ENCODE measurements at regions not wholly inside any gene's neighbourhood (a gene's known extent, or its start where the extent isn't known, plus 50 kb on each side); places are given as distances from the start of the nearest gene placed in this dataset.
"Not testable (repeated sequence)": the region's sequence is repeated elsewhere in the genome, so short reads cannot be mapped to it uniquely, and the experiment has no call there.

GRCh38 chr4:170736710-170737109 lies 647.0 kb upstream of the AADAT start:
- no peak for DNase-seq (ENCODE audit: low read depth in 4 of 4, low spot score in 2 of 4)

DNA sequence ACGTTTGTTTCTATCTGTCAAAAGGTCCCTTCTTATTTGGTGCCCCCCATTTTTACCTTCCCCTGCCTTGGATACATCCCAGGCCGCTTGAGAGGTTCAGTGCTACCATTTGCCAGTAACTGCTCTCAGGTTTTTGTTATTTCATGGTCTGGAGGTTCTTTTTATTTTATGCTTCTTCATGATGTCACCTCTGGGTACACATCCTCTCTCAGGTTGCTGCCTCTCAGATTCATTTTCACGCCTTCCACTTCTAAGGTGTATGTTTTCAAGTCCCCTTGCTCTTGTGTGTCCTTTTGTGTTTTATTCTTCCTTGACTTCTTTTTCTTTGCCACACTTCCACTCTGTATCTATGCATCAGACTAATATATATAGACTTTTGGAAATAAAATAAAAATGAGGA lies 640.1 kb upstream of the AADAT start:
- no peak for DNase-seq (ENCODE audit: low read depth in 4 of 4, low spot score in 2 of 4)

GRCh38 chr4:170729236-170729635 lies 639.5 kb upstream of the AADAT start:
- DNase-seq (ENCODE audit: low read depth in 4 of 4, low spot score in 2 of 4) = peak in 2 of 4 donors; percentile 6 to 32

- DNase-seq (ENCODE audit: low read depth in 4 of 4, low spot score in 2 of 4) = no peak
Observed at GRCh38 chr4:170724191-170724590, 634.4 kb upstream of the AADAT start.

DNA sequence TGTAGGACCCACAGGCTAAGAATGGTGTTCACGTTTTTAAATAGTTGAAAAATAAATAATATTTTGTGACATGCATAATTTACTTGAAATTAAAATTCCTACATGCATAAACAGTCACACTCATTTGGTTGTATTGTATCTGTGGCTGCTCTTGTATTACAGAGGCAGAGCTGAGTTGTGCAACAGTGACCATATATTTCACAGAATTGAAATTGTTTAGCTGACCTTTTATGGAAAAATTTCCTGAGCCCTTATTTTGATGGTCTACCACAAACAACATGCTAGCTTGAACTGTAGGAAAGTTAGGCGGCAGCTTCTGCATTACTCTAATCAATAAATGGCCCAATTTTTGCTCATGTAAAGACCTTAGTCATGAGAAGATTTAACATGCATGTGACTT lies 633.4 kb upstream of the AADAT start:
- DNase-seq (ENCODE audit: low read depth in 4 of 4, low spot score in 2 of 4) = no peak

- no peak for DNase-seq (ENCODE audit: low read depth in 4 of 4, low spot score in 2 of 4)
Observed at GRCh38 chr4:170721812-170722373, 632.1 kb upstream of the AADAT start.

- no peak for DNase-seq (ENCODE audit: low read depth in 4 of 4, low spot score in 2 of 4)
Observed at GRCh38 chr4:170716868-170717267, 627.1 kb upstream of the AADAT start.

DNA sequence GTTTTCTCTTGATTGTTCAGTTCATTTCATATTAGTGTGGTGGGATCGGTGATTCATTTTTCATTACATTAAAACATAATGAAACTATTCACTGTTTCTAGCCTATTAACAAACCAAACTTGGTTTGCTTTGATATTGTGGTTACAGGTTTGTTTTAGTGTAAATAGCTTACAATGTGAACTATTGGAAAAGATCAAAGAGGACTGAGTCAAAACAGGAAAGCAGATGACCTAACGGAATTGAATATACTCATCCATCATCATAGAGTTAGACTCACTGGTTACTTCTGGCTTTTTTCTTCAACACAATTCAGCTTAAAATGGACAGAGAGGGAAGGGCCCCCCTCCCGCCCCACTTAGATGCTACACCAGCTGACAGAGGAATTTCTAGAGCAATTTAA lies 616.2 kb upstream of the AADAT start:
- DNase-seq (ENCODE audit: low read depth in 4 of 4, low spot score in 2 of 4) = no peak

GRCh38 chr4:170700064-170700463 lies 610.3 kb upstream of the AADAT start:
- DNase-seq (ENCODE audit: low read depth in 4 of 4, low spot score in 2 of 4) = no peak

- no peak for DNase-seq (ENCODE audit: low read depth in 4 of 4, low spot score in 2 of 4)
Observed at GRCh38 chr4:170698334-170698733, 608.6 kb upstream of the AADAT start.

- no peak for DNase-seq (ENCODE audit: low read depth in 4 of 4, low spot score in 2 of 4)
Observed at GRCh38 chr4:170697845-170698244, 608.1 kb upstream of the AADAT start.

GRCh38 chr4:170697045-170697444 lies 607.3 kb upstream of the AADAT start:
- no peak for DNase-seq (ENCODE audit: low read depth in 4 of 4, low spot score in 2 of 4)

DNA sequence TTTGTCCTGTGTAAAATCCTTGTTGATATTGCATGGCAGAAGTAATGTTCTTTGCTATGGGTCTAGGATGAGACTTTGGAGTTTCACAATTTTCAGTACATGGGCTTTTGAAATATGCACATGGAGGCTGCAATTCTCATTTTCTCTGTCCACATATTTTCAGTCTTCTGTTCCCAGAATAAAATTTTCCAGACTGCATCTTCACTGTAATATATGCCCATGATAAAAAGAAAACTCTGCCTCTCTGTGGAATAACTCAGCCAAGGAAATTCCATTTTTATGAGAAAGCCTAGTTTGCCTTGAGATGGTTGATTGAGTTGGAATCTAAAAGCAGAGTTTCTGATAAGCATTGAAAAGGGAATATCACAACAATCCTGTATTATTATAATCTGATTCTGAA lies 601.4 kb upstream of the AADAT start:
- DNase-seq (ENCODE audit: low read depth in 4 of 4, low spot score in 2 of 4) = no peak

- no peak for DNase-seq (ENCODE audit: low read depth in 4 of 4, low spot score in 2 of 4)
Observed at GRCh38 chr4:170687751-170688150, 598.0 kb upstream of the AADAT start.

GRCh38 chr4:170685701-170686100 lies 595.9 kb upstream of the AADAT start:
- not testable (repeated sequence) for DNase-seq (ENCODE audit: low read depth in 4 of 4, low spot score in 2 of 4)

DNA sequence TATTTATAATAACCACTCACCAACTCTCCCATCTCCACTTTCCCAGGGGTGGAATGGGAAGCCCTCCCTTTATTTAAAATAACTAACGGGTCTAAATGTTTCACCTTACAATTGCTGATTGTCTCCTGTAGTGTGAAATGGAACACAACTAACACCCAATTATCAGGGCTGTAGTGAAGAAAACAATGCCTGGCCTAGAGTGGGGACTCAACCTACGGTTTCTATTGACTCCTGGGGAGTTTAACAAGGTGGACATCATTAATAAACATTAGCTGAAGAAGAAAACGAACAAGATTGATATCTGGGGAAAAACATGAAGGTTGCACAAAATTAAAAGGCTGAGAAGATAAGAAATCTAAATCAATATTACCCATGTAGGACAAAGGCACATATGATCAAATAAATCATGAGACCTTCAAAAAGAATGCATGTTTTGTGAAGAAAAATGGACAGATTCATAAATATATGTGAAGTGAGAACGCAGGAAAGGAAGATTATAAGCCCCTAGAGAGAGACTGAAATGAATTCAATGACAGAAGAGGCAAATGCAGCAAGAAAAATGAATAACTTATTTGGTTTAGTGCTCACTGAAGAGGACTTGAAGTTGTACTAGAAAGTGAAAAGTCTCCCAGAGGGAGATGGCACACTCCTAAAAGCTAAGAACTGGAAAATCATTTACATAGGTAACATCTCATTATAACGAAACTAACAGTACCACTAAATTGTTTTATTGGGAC lies 593.0 kb upstream of the AADAT start:
- no peak for DNase-seq (ENCODE audit: low read depth in 4 of 4, low spot score in 2 of 4)

DNA sequence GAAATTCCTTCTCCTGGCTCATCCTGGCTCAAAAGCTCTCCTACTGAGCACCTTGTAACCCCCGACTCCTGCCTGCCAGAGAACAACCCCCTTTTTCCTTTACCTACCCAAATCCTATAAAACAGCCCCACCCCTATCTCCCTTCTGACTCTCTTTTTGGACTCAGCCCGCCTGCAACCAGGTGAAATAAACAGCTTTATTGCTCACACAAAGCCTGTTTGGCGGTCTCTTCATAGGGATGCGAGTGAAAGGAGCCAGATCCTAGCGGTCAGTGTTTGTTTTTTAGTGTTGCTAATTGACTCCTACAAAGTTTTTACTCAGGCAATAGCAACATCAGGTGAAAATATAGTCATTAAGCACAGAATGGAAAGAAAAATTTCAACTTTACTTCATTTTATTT lies 592.3 kb upstream of the AADAT start:
- not testable (repeated sequence) for DNase-seq (ENCODE audit: low read depth in 4 of 4, low spot score in 2 of 4)

GRCh38 chr4:170675568-170676262 lies 586.0 kb upstream of the AADAT start:
- DNase-seq (ENCODE audit: low read depth in 4 of 4, low spot score in 2 of 4) = no peak

DNA sequence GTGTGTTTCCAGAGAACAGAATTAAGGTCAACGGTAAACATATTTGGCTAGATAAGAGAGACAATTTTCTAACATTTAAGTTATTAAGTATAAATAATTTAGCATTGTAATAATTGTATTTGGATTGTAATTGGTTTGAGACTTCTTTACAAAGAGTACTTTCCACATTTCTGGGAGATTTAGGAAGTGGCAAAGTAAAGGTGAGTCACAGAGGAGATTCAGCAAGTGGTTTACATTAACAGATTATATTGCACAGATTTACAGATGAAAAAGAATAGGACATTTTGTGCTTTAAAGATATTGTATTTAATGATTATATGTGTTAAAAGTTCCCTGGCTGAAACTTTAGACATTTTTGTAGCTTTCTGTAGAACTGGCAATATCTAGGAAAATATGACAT lies 584.4 kb upstream of the AADAT start:
- no peak for DNase-seq (ENCODE audit: low read depth in 4 of 4, low spot score in 2 of 4)

DNA sequence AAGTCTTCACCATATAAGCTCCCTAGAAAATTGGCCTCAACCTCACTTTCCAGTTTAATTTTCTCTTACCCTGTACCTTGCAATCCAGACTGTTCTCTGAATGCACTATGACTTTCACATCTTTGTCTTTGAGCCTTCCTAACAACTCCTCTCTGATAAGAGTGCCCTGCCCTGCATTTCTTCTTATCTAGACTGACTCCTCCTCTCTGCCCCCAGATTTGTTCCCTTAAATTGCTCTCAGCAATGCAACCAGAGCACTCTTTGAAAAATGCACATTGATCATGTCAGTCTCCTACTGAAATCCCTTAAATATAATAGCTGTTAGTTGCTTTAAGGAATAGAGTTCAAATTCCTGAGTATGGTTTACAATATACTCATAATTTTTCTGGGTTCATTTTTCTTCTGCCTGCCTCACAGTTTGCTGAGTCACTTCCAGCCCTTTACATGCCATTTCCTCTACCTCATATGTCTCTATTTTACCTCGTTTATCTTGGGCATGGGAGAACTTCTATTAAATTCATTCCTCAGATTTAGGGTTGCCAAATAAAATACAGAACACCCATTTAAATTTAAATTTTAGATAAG lies 582.7 kb upstream of the AADAT start:
- DNase-seq (ENCODE audit: low read depth in 4 of 4, low spot score in 2 of 4) = no peak

- no peak for DNase-seq (ENCODE audit: low read depth in 4 of 4, low spot score in 2 of 4)
Observed at GRCh38 chr4:170671171-170671570, 581.4 kb upstream of the AADAT start.

GRCh38 chr4:170667814-170668213 lies 578.1 kb upstream of the AADAT start:
- no peak for DNase-seq (ENCODE audit: low read depth in 4 of 4, low spot score in 2 of 4)

Data from left renal cortex interstitium (tissue), 4 donors.